ENCODE measurements at regions not wholly inside any gene's neighbourhood (a gene's known extent, or its start where the extent isn't known, plus 50 kb on each side); places are given as distances from the start of the nearest gene placed in this dataset.

DNA sequence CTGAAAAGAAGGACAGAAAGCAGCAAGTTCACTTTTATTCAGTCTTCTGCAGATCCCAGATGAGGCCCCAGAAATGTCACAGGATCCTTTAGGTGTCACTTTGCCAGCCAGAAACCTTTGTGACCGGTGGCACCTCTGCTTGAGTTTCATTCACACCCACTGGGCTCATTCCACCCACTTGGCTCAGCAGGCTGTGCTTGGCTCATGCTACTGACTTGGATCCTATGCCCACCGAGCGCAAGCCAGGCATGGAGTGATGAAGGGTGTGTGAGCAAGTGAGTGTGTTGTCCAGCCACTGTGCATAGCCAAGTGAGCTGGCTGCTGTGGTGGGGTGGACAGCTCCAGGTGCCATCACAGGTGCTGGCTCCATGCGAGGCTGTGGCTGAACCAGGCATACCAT lies 357.0 kb upstream of the GULP1 start:
- DNase-seq: no peak
- Mint-ChIP-seq H3K4me3 (no peak overlapping the region), H3K4me1 (ENCODE audit: low read depth) (no peaks in the 10 kb centered on the region), H3K27me3 (ENCODE audit: low read depth) (no peaks in the 10 kb centered on the region), H3K36me3 (ENCODE audit: insufficient read depth) (no peaks in the 10 kb centered on the region), H3K9me3 (no peaks in the 10 kb centered on the region)
- ATAC-seq: no peak

- Mint-ChIP-seq H3K4me3 (no peak overlapping the region), H3K9me3 (no peaks in the 10 kb centered on the region)
- ATAC-seq: no peak
Observed at GRCh38 chr2:187935126-187935525, 356.5 kb upstream of the GULP1 start.

DNA sequence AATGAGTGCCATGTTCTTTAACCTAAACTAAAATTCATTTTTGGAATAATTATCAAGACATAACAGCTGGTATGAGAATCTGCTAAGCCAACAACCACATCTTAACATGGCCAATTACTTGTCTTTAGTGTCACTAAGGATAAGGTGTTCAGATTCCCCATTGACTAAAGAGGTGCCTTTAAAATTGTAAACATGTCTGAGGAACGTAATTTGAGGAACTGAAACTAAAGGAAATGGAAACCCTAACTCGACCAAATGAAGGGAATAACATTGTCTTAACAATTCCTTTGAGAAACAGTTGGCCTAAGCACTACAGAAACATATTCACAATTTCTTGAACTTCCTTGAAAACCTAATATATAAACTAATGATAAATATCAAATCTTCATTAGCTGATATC lies 355.4 kb upstream of the GULP1 start:
- Mint-ChIP-seq H3K4me1 (ENCODE audit: low read depth) (no peaks in the 10 kb centered on the region), H3K27me3 (ENCODE audit: low read depth) (no peaks in the 10 kb centered on the region), H3K9me3 (no peaks in the 10 kb centered on the region), H3K36me3 (ENCODE audit: insufficient read depth) (no peaks in the 10 kb centered on the region), H3K4me3 (no peak overlapping the region)
- ATAC-seq: no peak
- DNase-seq: no peak

More at GRCh38 chr2:187935126-187935525, 356.5 kb upstream of the GULP1 start:
- Mint-ChIP-seq H3K36me3 (ENCODE audit: insufficient read depth) (no peaks in the 10 kb centered on the region), H3K27me3 (ENCODE audit: low read depth) (no peaks in the 10 kb centered on the region), H3K4me1 (ENCODE audit: low read depth) (no peaks in the 10 kb centered on the region)
- DNase-seq: no peak

GRCh38 chr2:187939180-187939579 lies 352.5 kb upstream of the GULP1 start:
- no peak for ATAC-seq
- Mint-ChIP-seq H3K4me3 (no peak overlapping the region), H3K9me3 (no peaks in the 10 kb centered on the region), H3K36me3 (ENCODE audit: insufficient read depth) (no peaks in the 10 kb centered on the region), H3K27me3 (ENCODE audit: low read depth) (no peaks in the 10 kb centered on the region), H3K4me1 (ENCODE audit: low read depth) (no peaks in the 10 kb centered on the region)
- DNase-seq: no peak

- Mint-ChIP-seq H3K4me1 (ENCODE audit: low read depth) (no peaks in the 10 kb centered on the region), H3K9me3 (no peaks in the 10 kb centered on the region), H3K27me3 (ENCODE audit: low read depth) (no peaks in the 10 kb centered on the region), H3K4me3 (no peak overlapping the region), H3K36me3 (ENCODE audit: insufficient read depth) (no peaks in the 10 kb centered on the region)
- ATAC-seq (no peak), DNase-seq (no peak)
Observed at GRCh38 chr2:187942876-187943275, 348.8 kb upstream of the GULP1 start.

- Mint-ChIP-seq H3K4me1 (ENCODE audit: low read depth) (no peaks in the 10 kb centered on the region), H3K4me3 (no peak overlapping the region), H3K36me3 (ENCODE audit: insufficient read depth) (no peaks in the 10 kb centered on the region), H3K9me3 (no peaks in the 10 kb centered on the region), H3K27me3 (ENCODE audit: low read depth) (no peaks in the 10 kb centered on the region)
- DNase-seq (no peak), ATAC-seq (no peak)
Observed at GRCh38 chr2:187943772-187944369, 347.8 kb upstream of the GULP1 start.

DNA sequence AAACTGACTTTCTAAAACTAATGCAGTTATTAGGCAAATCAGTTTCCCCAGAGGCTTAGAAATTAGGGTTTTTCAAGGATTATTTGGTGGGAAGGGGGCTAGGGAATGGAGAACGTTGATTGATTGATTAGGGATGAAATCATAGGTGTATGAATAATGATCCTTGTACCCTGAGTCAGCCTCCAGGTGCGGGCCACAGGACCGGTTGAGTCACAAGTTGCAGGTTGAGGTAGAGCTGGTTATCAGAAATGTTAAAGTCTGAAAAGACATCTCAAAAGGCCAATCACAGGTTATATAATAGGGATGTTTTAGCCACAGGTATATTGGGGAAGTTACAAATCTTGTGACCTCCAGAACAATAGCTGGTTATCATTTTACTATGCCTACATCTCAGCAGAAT lies 341.8 kb upstream of the GULP1 start:
- DNase-seq (no peak), ATAC-seq (no peak)
- no peaks in the 10 kb centered on the region for H3K4me1 Mint-ChIP-seq (ENCODE audit: low read depth)
- no peaks in the 10 kb centered on the region for H3K27me3 Mint-ChIP-seq (ENCODE audit: low read depth)
- peaks cover 6% of the 10 kb centered on the region for H3K9me3 Mint-ChIP-seq
- H3K4me3 Mint-ChIP-seq: no peak overlapping the region
- H3K36me3 Mint-ChIP-seq (ENCODE audit: insufficient read depth): no peaks in the 10 kb centered on the region

DNA sequence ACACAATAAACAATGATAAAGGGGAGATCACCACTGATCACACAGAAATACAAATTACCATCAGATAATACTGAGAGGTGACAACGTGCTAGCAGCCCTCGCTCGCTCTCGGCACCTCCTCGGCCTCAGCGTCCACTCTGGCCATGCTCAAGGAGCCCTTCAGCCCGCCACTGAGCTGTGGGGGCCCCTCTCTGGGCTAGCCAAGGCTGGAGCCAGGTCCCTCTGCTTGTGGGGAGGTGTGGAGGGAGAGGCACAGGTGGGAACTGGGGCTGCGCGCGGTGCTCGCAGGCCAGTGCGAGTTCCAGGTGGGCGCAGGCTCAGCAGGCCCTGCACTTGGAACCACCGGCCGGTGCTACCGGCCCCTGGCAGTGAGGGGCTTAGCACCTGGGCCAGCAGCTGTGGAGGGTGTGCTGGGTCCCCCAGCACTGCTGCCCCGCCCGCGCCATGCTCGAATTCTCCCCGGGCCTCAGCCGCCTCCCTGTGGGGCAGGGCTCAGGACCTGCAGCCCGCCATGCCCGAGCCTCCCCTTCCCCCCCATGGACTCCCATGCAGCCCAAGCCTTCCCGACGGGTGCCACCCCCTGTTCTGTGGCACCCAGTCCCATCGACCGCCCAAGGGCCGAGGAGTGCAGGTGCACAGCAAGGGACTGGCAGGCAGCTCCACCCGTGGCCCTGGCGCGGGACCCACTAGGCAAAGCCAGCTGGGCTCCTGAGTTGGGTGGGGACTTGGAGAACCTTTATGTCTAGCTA lies 340.0 kb upstream of the GULP1 start:
- no peaks in the 10 kb centered on the region for H3K4me1 Mint-ChIP-seq (ENCODE audit: low read depth)
- ATAC-seq: no peak
- H3K4me3 Mint-ChIP-seq: no peak overlapping the region
- no peaks in the 10 kb centered on the region for H3K36me3 Mint-ChIP-seq (ENCODE audit: insufficient read depth)
- no peaks in the 10 kb centered on the region for H3K27me3 Mint-ChIP-seq (ENCODE audit: low read depth)
- peaks cover 6% of the 10 kb centered on the region for H3K9me3 Mint-ChIP-seq
- DNase-seq: no peak

DNA sequence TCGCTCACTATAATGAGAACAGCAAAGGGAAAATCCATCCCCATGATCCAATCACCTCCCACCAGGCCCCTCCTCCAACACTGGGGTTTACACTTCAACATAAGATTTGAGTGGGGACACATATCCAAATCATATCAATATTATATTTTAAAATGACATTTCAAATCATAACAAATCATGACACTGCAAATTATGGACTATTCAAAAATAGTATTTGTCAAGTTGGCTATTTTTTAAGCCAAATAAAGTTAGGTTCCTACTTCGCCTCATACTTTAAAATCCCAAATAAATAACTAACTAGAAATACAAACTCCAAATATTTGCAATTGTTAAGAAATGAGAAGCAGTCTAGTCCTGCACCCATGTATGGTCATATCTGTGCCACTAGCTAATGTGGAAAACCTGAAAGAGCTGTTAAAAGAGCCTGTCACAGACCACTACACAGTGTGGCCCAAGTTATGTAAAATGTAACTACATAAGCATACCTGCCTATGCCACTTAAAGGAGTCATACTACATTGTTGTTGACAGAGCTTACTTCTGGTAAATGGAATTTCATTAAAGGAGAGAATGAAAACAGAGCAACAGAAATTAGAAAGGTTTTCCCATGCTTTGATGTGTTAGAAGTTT lies 334.7 kb upstream of the GULP1 start:
- no peaks in the 10 kb centered on the region for H3K36me3 Mint-ChIP-seq (ENCODE audit: insufficient read depth)
- H3K4me3 Mint-ChIP-seq: no peak overlapping the region
- DNase-seq (no peak), ATAC-seq (no peak)
- H3K9me3 Mint-ChIP-seq: peaks cover 6% of the 10 kb centered on the region
- H3K4me1 Mint-ChIP-seq (ENCODE audit: low read depth): no peaks in the 10 kb centered on the region
- no peaks in the 10 kb centered on the region for H3K27me3 Mint-ChIP-seq (ENCODE audit: low read depth)

GRCh38 chr2:187959821-187960220 lies 331.9 kb upstream of the GULP1 start:
- Mint-ChIP-seq H3K27me3 (ENCODE audit: low read depth) (no peaks in the 10 kb centered on the region), H3K9me3 (no peaks in the 10 kb centered on the region), H3K36me3 (ENCODE audit: insufficient read depth) (no peaks in the 10 kb centered on the region), H3K4me1 (ENCODE audit: low read depth) (no peaks in the 10 kb centered on the region), H3K4me3 (no peak overlapping the region)
- ATAC-seq: no peak
- DNase-seq: no peak

GRCh38 chr2:187962538-187962937 lies 329.1 kb upstream of the GULP1 start:
- Mint-ChIP-seq H3K9me3 (peaks cover 4% of the 10 kb centered on the region), H3K4me3 (no peak overlapping the region), H3K4me1 (ENCODE audit: low read depth) (no peaks in the 10 kb centered on the region), H3K27me3 (ENCODE audit: low read depth) (no peaks in the 10 kb centered on the region), H3K36me3 (ENCODE audit: insufficient read depth) (no peaks in the 10 kb centered on the region)
- no peak for DNase-seq
- no peak for ATAC-seq

- H3K27me3 Mint-ChIP-seq (ENCODE audit: low read depth): no peaks in the 10 kb centered on the region
- no peaks in the 10 kb centered on the region for H3K36me3 Mint-ChIP-seq (ENCODE audit: insufficient read depth)
- no peak overlapping the region for H3K4me3 Mint-ChIP-seq
- H3K9me3 Mint-ChIP-seq: peaks cover 4% of the 10 kb centered on the region
- no peaks in the 10 kb centered on the region for H3K4me1 Mint-ChIP-seq (ENCODE audit: low read depth)
- DNase-seq: no peak
- no peak for ATAC-seq
Observed at GRCh38 chr2:187964746-187965145, 326.9 kb upstream of the GULP1 start.

DNA sequence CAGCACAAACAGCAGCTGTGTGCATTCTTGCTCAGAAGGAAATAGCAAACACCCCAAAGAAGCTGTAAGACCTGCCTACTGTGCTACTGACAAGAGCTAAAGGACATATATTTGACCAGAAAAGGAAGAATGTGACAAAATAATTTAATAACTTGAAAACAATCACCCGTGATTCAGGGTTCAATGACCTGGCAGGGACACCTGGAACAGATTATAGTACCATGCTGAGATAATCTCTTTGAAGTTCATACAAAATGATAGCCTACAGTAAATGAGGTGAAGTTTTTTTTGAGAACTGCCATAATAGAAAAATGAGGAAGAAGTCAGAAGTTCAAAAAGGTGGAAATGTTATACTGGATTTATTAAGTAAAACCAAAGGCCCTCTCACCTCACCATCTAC lies 324.8 kb upstream of the GULP1 start:
- H3K9me3 Mint-ChIP-seq: peaks cover 4% of the 10 kb centered on the region
- H3K27me3 Mint-ChIP-seq (ENCODE audit: low read depth): no peaks in the 10 kb centered on the region

DNA sequence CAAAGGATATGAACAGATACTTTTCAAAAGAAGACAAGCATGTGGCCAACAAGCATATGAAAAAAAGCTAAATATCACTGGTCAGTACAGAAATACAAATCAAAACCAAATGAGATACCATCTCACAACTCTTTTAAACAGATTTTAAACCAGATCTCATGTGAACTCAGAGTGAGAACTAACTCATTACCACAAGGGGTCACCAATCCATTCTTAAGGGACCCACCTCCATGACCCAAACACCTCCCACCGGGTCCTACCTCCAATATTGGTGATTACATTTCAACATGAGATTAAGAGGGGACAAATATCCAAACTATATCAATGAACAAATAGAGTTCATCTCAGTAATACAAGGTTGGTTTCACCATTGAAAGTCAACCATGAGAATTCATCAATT lies 319.8 kb upstream of the GULP1 start:
- H3K9me3 Mint-ChIP-seq: peaks cover 1% of the 10 kb centered on the region
- no peak overlapping the region for H3K4me3 Mint-ChIP-seq
- no peak for ATAC-seq
- H3K27me3 Mint-ChIP-seq (ENCODE audit: low read depth): no peaks in the 10 kb centered on the region
- DNase-seq: no peak
- H3K36me3 Mint-ChIP-seq (ENCODE audit: insufficient read depth): no peaks in the 10 kb centered on the region
- no peaks in the 10 kb centered on the region for H3K4me1 Mint-ChIP-seq (ENCODE audit: low read depth)

More for the DNA sequence above, 324.8 kb upstream of the GULP1 start:
- ATAC-seq: no peak
- H3K4me1 Mint-ChIP-seq (ENCODE audit: low read depth): no peaks in the 10 kb centered on the region
- no peaks in the 10 kb centered on the region for H3K36me3 Mint-ChIP-seq (ENCODE audit: insufficient read depth)
- DNase-seq: no peak
- H3K4me3 Mint-ChIP-seq: no peak overlapping the region
